K562 (cell line): ENCODE measurements at regions not wholly inside any gene's neighbourhood (a gene's known extent, or its start where the extent isn't known, plus 50 kb on each side); places are given as distances from the start of the nearest gene placed in this dataset.

ENCODE experiments used
- ATAC-seq: fragments of 200-7000 bp; cut with Tn5 transposase; 3 replicates; pipeline ENCODE4 v1.9.1; 2020; ENCODE audit warnings: moderate library complexity
- BruUV-seq: library from RNA; stranded (reverse); fragments of 400-500 nt; replicated peaks from 2 replicates; lab custom pipeline; 2021; lab: Mats Ljungman, UMichigan
- CTCF ChIA-PET: fragments of 300-600 bp; formaldehyde crosslinking; extraction: SDS; loops from one replicate; lab custom pipeline; 2021; ENCODE audit warnings: low intra/inter-chr PET ratio; lab: Yijun Ruan, JAX
- POLR2A ChIA-PET: fragments of 300-600, 350-650 bp; sonication (Branson Sonifier 250); formaldehyde crosslinking; extraction: SDS; loops from one replicate; lab custom pipeline; 2021; ENCODE audit warnings: antibody characterized with exemption, inconsistent platforms; lab: Yijun Ruan, JAX
- DNase-seq, 4 experiments: peaks; one replicate each; pipeline versions ENCODE4 v3.0.0 to v3.0.0-alpha.2; 2011 to 2018; ENCODE audit warnings: low spot score in 3 of 4, mixed read lengths in 3 of 4; ENCODE audit errors: extremely low read depth in 1 of 4
- FAIRE-seq: peaks from 2 replicates; lab custom pipeline; 2011; peaks lifted over from hg19 to GRCh38; lab: Jason Lieb, UNC
- H2AFZ ChIP-seq: 2 replicates; pipeline ENCODE4 v1.6.0; 2011; ENCODE audit warnings: low read depth, low read length, control low read depth, inconsistent platforms
- H3K27ac ChIP-seq: fragments of 200-600 bp; 3 replicates; pipeline ENCODE4 v1.8.0; 2011; ENCODE audit warnings: low read depth, mild to moderate bottlenecking, control low read depth, inconsistent platforms, low read length, moderate library complexity, mixed read lengths; ENCODE audit errors: extremely low read depth
- H3K27me3 ChIP-seq, 2 experiments: fragments of 300-600 bp in 1 of 2; 2 replicates in 1 of 2; 3 replicates in 1 of 2; pipeline versions ENCODE4 v1.6.0 to v1.8.0; 2011; ENCODE audit warnings: inconsistent platforms in 2 of 2, low read length in 2 of 2, mild to moderate bottlenecking in 1 of 2, mixed read lengths in 1 of 2, moderate library complexity in 1 of 2; ENCODE audit not compliant: control insufficient read depth in 2 of 2, insufficient read depth in 2 of 2
- H3K36me3 ChIP-seq: fragments of 300-600 bp; 3 replicates; pipeline ENCODE4 v1.8.0; 2011; ENCODE audit warnings: mild to moderate bottlenecking, low read length, inconsistent platforms; ENCODE audit not compliant: control insufficient read depth, insufficient read depth
- H3K4me1 ChIP-seq, 2 experiments: fragments of 200-600 bp in 1 of 2; replicated peaks in 1 of 2; 2 replicates in 1 of 2; 3 replicates in 1 of 2; pipeline versions ENCODE4 v1.5.1 to v1.8.0; 2011; ENCODE audit warnings: inconsistent platforms in 2 of 2, low read length in 2 of 2, mild to moderate bottlenecking in 1 of 2, mixed read lengths in 1 of 2, moderate library complexity in 1 of 2; ENCODE audit not compliant: control insufficient read depth in 2 of 2, insufficient read depth in 2 of 2
- H3K4me2 ChIP-seq: 2 replicates; pipeline ENCODE4 v1.6.1; 2011; ENCODE audit warnings: low read length, control low read depth, inconsistent platforms, mixed read lengths; ENCODE audit not compliant: insufficient read depth
- H3K4me3 ChIP-seq: fragments of 200-600 bp; sonication (generic), shearing (Covaris generic); 2 replicates; pipeline ENCODE4 v1.5.1; 2016; ENCODE audit warnings: control low read depth, inconsistent platforms
- H3K79me2 ChIP-seq: fragments of 200-600 bp; 3 replicates; pipeline ENCODE4 v1.8.0; 2011; ENCODE audit warnings: low read length, inconsistent platforms; ENCODE audit not compliant: control insufficient read depth, insufficient read depth
- H3K9ac ChIP-seq, 2 experiments: 2 replicates each; pipeline versions ENCODE4 v1.6.0 to v1.6.1; 2011; ENCODE audit warnings: low read depth in 2 of 2, low read length in 2 of 2, control low read depth in 1 of 2, inconsistent platforms in 1 of 2, mild to moderate bottlenecking in 1 of 2, mixed read lengths in 1 of 2; ENCODE audit not compliant: insufficient read depth in 1 of 2
- H3K9me1 ChIP-seq: one replicate; pipeline ENCODE4 v1.6.0; 2011; ENCODE audit warnings: inconsistent platforms, mild to moderate bottlenecking, low read length, moderate library complexity; ENCODE audit not compliant: control insufficient read depth, insufficient read depth
- H3K9me3 ChIP-seq: replicated peaks from 2 replicates; pipeline ENCODE4 v1.5.1; 2011; ENCODE audit warnings: low read depth, low read length, inconsistent platforms; ENCODE audit not compliant: control insufficient read depth, insufficient read depth
- H4K20me1 ChIP-seq: replicated peaks from 2 replicates; pipeline ENCODE4 v1.6.1; 2011; ENCODE audit warnings: low read length, inconsistent platforms, mixed read lengths; ENCODE audit not compliant: control insufficient read depth, insufficient read depth
- CTCF ChIP-seq, 3 experiments: IDR thresholded peaks in 2 of 3; conservative IDR thresholded peaks in 1 of 3; 2 replicates each; pipeline ENCODE4 v1.5.1; 2011 to 2012; ENCODE audit warnings: low read length in 3 of 3, mild to moderate bottlenecking in 3 of 3, control low read depth in 2 of 3, improper control_type of control experiment in 1 of 3, inconsistent platforms in 1 of 3, low read depth in 1 of 3, mixed read lengths in 1 of 3, moderate library complexity in 1 of 3; ENCODE audit not compliant: insufficient read depth in 2 of 3
- HDAC3 ChIP-seq: fragments of 450-650 bp; IDR thresholded peaks from 2 replicates; pipeline ENCODE4 v1.6.1; 2018; ENCODE audit warnings: borderline replicate concordance, mild to moderate bottlenecking, moderate library complexity; ENCODE audit not compliant: partially characterized antibody
- IRF1 ChIP-seq: sonication (generic); formaldehyde crosslinking; IDR thresholded peaks from 2 replicates; pipeline ENCODE4 v1.8.0; 2022; ENCODE audit warnings: missing genetic modification reagents, mild to moderate bottlenecking, borderline replicate concordance
- MCM3 ChIP-seq: fragments of 450-650 bp; IDR thresholded peaks from 2 replicates; pipeline ENCODE4 v1.6.1; 2016
- PYGO2 ChIP-seq: fragments of 450-650 bp; IDR thresholded peaks from 2 replicates; pipeline ENCODE4 v1.6.1; 2016; ENCODE audit warnings: mild to moderate bottlenecking, missing genetic modification characterization, moderate library complexity, missing compliant biosample characterization
- SIN3B ChIP-seq: fragments of 450-650 bp; IDR thresholded peaks from 2 replicates; pipeline ENCODE4 v1.6.1; 2017; ENCODE audit warnings: low read depth, mild to moderate bottlenecking, moderate library complexity
- SMAD2 ChIP-seq: fragments of 150-350 bp; IDR thresholded peaks from 2 replicates; pipeline ENCODE4 v1.6.1; 2014; ENCODE audit warnings: low read depth, mild to moderate bottlenecking, low read length
- TAF9B ChIP-seq: fragments of 450-650 bp; IDR thresholded peaks from 2 replicates; pipeline ENCODE4 v1.6.1; 2018; ENCODE audit warnings: mild to moderate bottlenecking; ENCODE audit not compliant: partially characterized antibody
- TCF15 ChIP-seq: fragments of 250-450 bp; sonication (Bioruptor Pico); IDR thresholded peaks from 2 replicates; pipeline ENCODE4 v1.8.0; 2022; ENCODE audit warnings: moderate library complexity, mild to moderate bottlenecking, inconsistent platforms
- ZHX1 ChIP-seq: fragments of 150-350 bp; conservative IDR thresholded peaks from 2 replicates; pipeline ENCODE4 v1.6.1; 2014; ENCODE audit warnings: low read length
- ZNF512 ChIP-seq: IDR thresholded peaks from 2 replicates; pipeline ENCODE4 v1.6.1; 2016; ENCODE audit warnings: missing genetic modification characterization, missing compliant biosample characterization
- ZNF696 ChIP-seq: fragments of 250-450 bp; sonication (Bioruptor Pico); conservative IDR thresholded peaks from 2 replicates; pipeline ENCODE4 v1.4.0; 2020; ENCODE audit warnings: mild to moderate bottlenecking, moderate library complexity
- WGBS: fragments of 100-300 bp; shearing (Covaris generic); methylation state at CpG from one replicate; pipeline ENCODE4 v1.1.6; 2016; ENCODE audit warnings: low coverage, mixed read lengths; ENCODE audit not compliant: insufficient coverage; ENCODE audit errors: missing lambda C conversion rate; 5-methylcytosine and 5-hydroxymethylcytosine counted together
- in situ Hi-C: fragments of 300-500 bp; cut with MboI; formaldehyde crosslinking; loops from 4 replicates; pipeline ENCODE4 v1.15.0; 2018; ENCODE audit warnings: inconsistent platforms, mixed read lengths
- intact Hi-C: fragments of 100-400 bp; cut with micrococcal nuclease; formaldehyde crosslinking; loops from 2 replicates; pipeline ENCODE4 v1.14.2; 2022

- TF ChIP-seq IRF1 (CRISPR knock-in tag): no peak
Measured at GRCh38 chr2:217208867-217209266, 349.0 kb upstream of the TNP1 start (continued).

GRCh38 chr2:217207699-217208010 lies 347.8 kb upstream of the TNP1 start:
- WGBS: 13% methylated on average over 7 of the region's 7 CpGs
- H3K4me1 ChIP-seq: no peaks in the 10 kb centered on the region
- no peaks in the 10 kb centered on the region for H4K20me1 ChIP-seq
- H3K9me1 ChIP-seq: no peaks in the 10 kb centered on the region
- no peaks in the 10 kb centered on the region for H3K79me2 ChIP-seq
- ChIA-PET CTCF (no interaction called here), POLR2A (interaction anchor here (0.6 kb wide), 1 partner anchor 225 kb away, joined by 3 read pairs; no protein-coding TSS in a partner anchor)
- no peak overlapping the region for H3K4me2 ChIP-seq
- no peak overlapping the region for H3K9ac ChIP-seq
- in situ Hi-C loops: no loop called here
- H3K27me3 ChIP-seq: peaks cover 0 to 13% of the 10 kb centered on the region in 2 experiments; a peak in 3 of 5 replicates
- no TSS peak for BruUV-seq
- no peak for DNase-seq
- H3K4me3 ChIP-seq: no peak overlapping the region
- intact Hi-C loops: no loop called here
- no peak for FAIRE-seq
- H2AFZ ChIP-seq: 0 out of 2 replicates have a peak overlapping the region, but pooled peaks have one; percentile 50
- ATAC-seq: no peak
- no peak overlapping the region for H3K27ac ChIP-seq
- H3K36me3 ChIP-seq: no peaks in the 10 kb centered on the region
- H3K9me3 ChIP-seq: no peaks in the 10 kb centered on the region
- TF ChIP-seq HDAC3 (no peak), PYGO2 (tag) (no peak), ZNF696 (no peak), ZNF512 (tag) (no peak), TAF9B (no peak), ZHX1 (no peak), CTCF (IDR thresholded peaks at IDR 0.05 in 2 of 3, conservative IDR thresholded peaks at IDR 0.05 in 1 of 3; ENCODE audit: insufficient read depth in 2 of 3, low read depth in 1 of 3, low read length in 3 of 3) (no peak), MCM3 (no peak), TCF15 (no peak), SMAD2 (no peak), SIN3B (no peak)
